Hepatocyte (in vitro differentiated cells): ENCODE measurements at regions not wholly inside any gene's neighbourhood (a gene's known extent, or its start where the extent isn't known, plus 50 kb on each side); places are given as distances from the start of the nearest gene placed in this dataset.

Source experiments
- EZH2 ChIP-seq: fragments of 200-600 bp; sonication (generic); IDR thresholded peaks from 2 replicates; pipeline ENCODE4 v1.6.1; 2016; ENCODE audit warnings: antibody characterized with exemption, mild to moderate bottlenecking, borderline replicate concordance
- TF ChIP-seq, protein P1 (sequence below): fragments of 200-600 bp; sonication (generic); IDR thresholded peaks from 2 replicates; pipeline ENCODE4 v1.5.1; 2016; ENCODE audit warnings: antibody characterized with exemption, mild to moderate bottlenecking; ENCODE audit not compliant: poor library complexity

DNA sequence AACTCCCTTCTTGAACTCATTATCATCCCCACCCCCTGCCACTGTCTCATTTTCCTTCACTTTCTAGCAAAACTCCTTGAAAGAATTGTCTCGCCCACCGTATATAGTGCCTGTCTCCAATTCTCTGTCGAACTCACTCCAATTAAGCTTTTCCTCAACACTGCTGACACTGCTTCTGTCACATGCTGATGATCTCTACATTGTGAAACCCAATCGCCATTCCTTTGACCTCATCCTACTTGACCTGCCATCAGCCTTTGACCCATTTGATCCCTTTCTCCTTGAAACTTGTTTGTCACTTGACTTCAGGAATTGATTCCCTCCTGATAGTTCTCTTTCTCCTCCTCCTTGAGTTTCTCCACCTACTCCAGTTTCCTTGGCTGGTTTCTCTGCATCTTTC lies 54.8 kb downstream of the CCDC71L start:
- TF ChIP-seq, protein P1, sequence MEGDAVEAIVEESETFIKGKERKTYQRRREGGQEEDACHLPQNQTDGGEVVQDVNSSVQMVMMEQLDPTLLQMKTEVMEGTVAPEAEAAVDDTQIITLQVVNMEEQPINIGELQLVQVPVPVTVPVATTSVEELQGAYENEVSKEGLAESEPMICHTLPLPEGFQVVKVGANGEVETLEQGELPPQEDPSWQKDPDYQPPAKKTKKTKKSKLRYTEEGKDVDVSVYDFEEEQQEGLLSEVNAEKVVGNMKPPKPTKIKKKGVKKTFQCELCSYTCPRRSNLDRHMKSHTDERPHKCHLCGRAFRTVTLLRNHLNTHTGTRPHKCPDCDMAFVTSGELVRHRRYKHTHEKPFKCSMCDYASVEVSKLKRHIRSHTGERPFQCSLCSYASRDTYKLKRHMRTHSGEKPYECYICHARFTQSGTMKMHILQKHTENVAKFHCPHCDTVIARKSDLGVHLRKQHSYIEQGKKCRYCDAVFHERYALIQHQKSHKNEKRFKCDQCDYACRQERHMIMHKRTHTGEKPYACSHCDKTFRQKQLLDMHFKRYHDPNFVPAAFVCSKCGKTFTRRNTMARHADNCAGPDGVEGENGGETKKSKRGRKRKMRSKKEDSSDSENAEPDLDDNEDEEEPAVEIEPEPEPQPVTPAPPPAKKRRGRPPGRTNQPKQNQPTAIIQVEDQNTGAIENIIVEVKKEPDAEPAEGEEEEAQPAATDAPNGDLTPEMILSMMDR, result no peak
- no peak for TF ChIP-seq EZH2
